ENCODE measurements at regions not wholly inside any gene's neighbourhood (a gene's known extent, or its start where the extent isn't known, plus 50 kb on each side); places are given as distances from the start of the nearest gene placed in this dataset.

- TF ChIP-seq ZNF274 (IDR thresholded peaks at IDR 0.05; ENCODE audit: low read length) (no peak), ZNF274 (tag by site-specific recombination; IDR thresholded peaks at IDR 0.05; ENCODE audit: borderline replicate concordance) (no peak), CTCF (tag by site-specific recombination; IDR thresholded peaks at IDR 0.05) (no peak), ZNF184 (tag by site-specific recombination; IDR thresholded peaks at IDR 0.05) (no peak), ZNF302 (tag by site-specific recombination; IDR thresholded peaks at IDR 0.05; ENCODE audit: low read depth) (no peak), ZNF433 (tag by site-specific recombination; IDR thresholded peaks at IDR 0.05; ENCODE audit: low read depth) (no peak), KLF10 (tag by site-specific recombination; IDR thresholded peaks at IDR 0.05) (no peak), ATF2 (tag by site-specific recombination; IDR thresholded peaks at IDR 0.05; ENCODE audit: low read depth) (no peak)
These were observed 218.0 kb upstream of the CWC22 start for GRCh38 chr2:180225118-180225517.
